T-cell (primary cell): ENCODE measurements at regions not wholly inside any gene's neighbourhood (a gene's known extent, or its start where the extent isn't known, plus 50 kb on each side); places are given as distances from the start of the nearest gene placed in this dataset.

Experiments
- ATAC-seq, 4 experiments: fragments of 200-7000 bp in 3 of 4; fragments of 150-1000 bp in 1 of 4; cut with Tn5 transposase; replicated peaks in 1 of 4; 1 replicate in 3 of 4; 2 replicates in 1 of 4; pipeline ENCODE4 v1.10.0; 2021; ENCODE audit warnings: moderate library complexity in 3 of 4, mild to moderate bottlenecking in 2 of 4, moderate number of reproducible peaks in 1 of 4
- CTCF ChIA-PET, 2 donors: fragments of 300-600 bp; sonication (Branson Sonifier 250); formaldehyde crosslinking; loops; one replicate each; lab custom pipeline; 2022; ENCODE audit warnings: antibody characterized with exemption in 2 of 2; lab: Charles Lee
- POLR2A ChIA-PET, 2 donors: fragments of 300-600 bp; sonication (Branson Sonifier 250); formaldehyde crosslinking; loops; one replicate each; lab custom pipeline; 2022; ENCODE audit warnings: antibody characterized with exemption in 2 of 2; lab: Charles Lee
- DNase-seq, 35 experiments: peaks; one replicate each; pipeline versions ENCODE4 v3.0.0 to v3.0.0-alpha.2; 2013 to 2023
- H3K27ac ChIP-seq: one replicate; pipeline ENCODE4 v1.5.1; 2013; ENCODE audit warnings: low read length
- H3K27me3 ChIP-seq, 2 experiments: replicated peaks in 1 of 2; 1 replicate in 1 of 2; 2 replicates in 1 of 2; pipeline versions ENCODE4 v1.6.1 to v1.7.0; 2013; ENCODE audit warnings: low read length in 1 of 2, mixed read lengths in 1 of 2; ENCODE audit not compliant: control insufficient read depth in 2 of 2, insufficient read depth in 2 of 2; ENCODE audit errors: extremely low read depth in 1 of 2
- H3K36me3 ChIP-seq, 2 donors: 1 replicate in 1 of 2; 2 replicates in 1 of 2; pipeline versions ENCODE4 v1.6.1 to v1.7.0; 2013; ENCODE audit warnings: low read length in 1 of 2; ENCODE audit not compliant: control insufficient read depth in 2 of 2, insufficient read depth in 1 of 2; ENCODE audit errors: extremely low read depth in 1 of 2
- H3K4me1 ChIP-seq, 2 experiments: 1 replicate in 1 of 2; 2 replicates in 1 of 2; pipeline versions ENCODE4 v1.6.1 to v1.7.0; 2013; ENCODE audit warnings: low read length in 2 of 2, mixed read lengths in 1 of 2; ENCODE audit not compliant: insufficient read depth in 2 of 2, control insufficient read depth in 1 of 2; ENCODE audit errors: extremely low read depth in 1 of 2
- H3K4me3 ChIP-seq, 2 donors: 1 replicate in 1 of 2; 2 replicates in 1 of 2; pipeline versions ENCODE4 v1.5.1 to v1.7.0; 2013; ENCODE audit warnings: mild to moderate bottlenecking in 2 of 2, low read length in 1 of 2, moderate library complexity in 1 of 2; ENCODE audit not compliant: control insufficient read depth in 1 of 2; ENCODE audit errors: extremely low read depth in 1 of 2
- H3K9me3 ChIP-seq: 2 replicates; pipeline ENCODE4 v1.7.0; 2013
- H3K27ac Mint-ChIP-seq, 2 donors: one replicate each; pipeline ENCODE4 v1.8.0; 2020 to 2021; ENCODE audit warnings: mild to moderate bottlenecking in 2 of 2, mixed read lengths in 2 of 2
- H3K27me3 Mint-ChIP-seq, 2 donors: one replicate each; pipeline ENCODE4 v1.8.0; 2021 to 2022; ENCODE audit warnings: mixed read lengths in 2 of 2
- H3K36me3 Mint-ChIP-seq: one replicate; pipeline ENCODE4 v1.8.0; 2021; ENCODE audit warnings: mixed read lengths
- H3K4me1 Mint-ChIP-seq, 3 donors: one replicate each; pipeline ENCODE4 v1.8.0; 2020 to 2022; ENCODE audit warnings: mixed read lengths in 3 of 3, mild to moderate bottlenecking in 1 of 3
- H3K4me3 Mint-ChIP-seq, 3 donors: one replicate each; pipeline ENCODE4 v1.8.0; 2020 to 2022; ENCODE audit warnings: mild to moderate bottlenecking in 3 of 3, mixed read lengths in 3 of 3, moderate library complexity in 3 of 3
- H3K9me3 Mint-ChIP-seq, 3 donors: one replicate each; pipeline ENCODE4 v1.8.0; 2020 to 2022; ENCODE audit warnings: mixed read lengths in 3 of 3
- WGBS: methylation state at CpG from one replicate; pipeline ENCODE4 v1.1.5; 2013; ENCODE audit warnings: missing lambda C conversion rate; ENCODE audit not compliant: insufficient coverage; 5-methylcytosine and 5-hydroxymethylcytosine counted together

- Mint-ChIP-seq H3K27me3 (peaks cover 0 to 4% of the 10 kb centered on the region in 2 donors), H3K4me3 (no peak overlapping the region), H3K9me3 (peaks cover 0 to 5% (median 3%) of the 10 kb centered on the region in 3 donors), H3K27ac (no peak overlapping the region), H3K4me1 (peaks cover 0 to 12% (median 1%) of the 10 kb centered on the region in 3 donors), H3K36me3 (no peaks in the 10 kb centered on the region)
- CTCF ChIA-PET: no interaction called here
- Histone ChIP-seq H3K27ac (no peak overlapping the region), H3K36me3 (no peaks in the 10 kb centered on the region), H3K9me3 (no peaks in the 10 kb centered on the region), H3K4me1 (peaks cover 0 to 2% of the 10 kb centered on the region in 2 experiments), H3K4me3 (no peak overlapping the region), H3K27me3 (peaks cover 0 to 14% of the 10 kb centered on the region in 2 experiments)
- POLR2A ChIA-PET: no interaction called here
- no peak for ATAC-seq
- no peak for DNase-seq
- WGBS: no CpG with 5 or more reads among the region's 2 CpGs
Observed at GRCh38 chr9:89669361-89669842, 64.6 kb downstream of the GADD45G start.

GRCh38 chr9:89670114-89670513 is 65.3 kb downstream of the GADD45G start:
- Mint-ChIP-seq H3K9me3 (peaks cover 0 to 5% (median 3%) of the 10 kb centered on the region in 3 donors), H3K36me3 (no peaks in the 10 kb centered on the region), H3K4me3 (no peak overlapping the region), H3K27ac (no peak overlapping the region), H3K27me3 (peaks cover 0 to 4% of the 10 kb centered on the region in 2 donors), H3K4me1 (peaks cover 0 to 12% (median 1%) of the 10 kb centered on the region in 3 donors)
- WGBS: 86% methylated on average over 2 of the region's 5 CpGs
- CTCF ChIA-PET: no interaction called here
- Histone ChIP-seq H3K36me3 (no peaks in the 10 kb centered on the region), H3K4me1 (peaks cover 0 to 2% of the 10 kb centered on the region in 2 experiments), H3K27me3 (peaks cover 0 to 9% of the 10 kb centered on the region in 2 experiments), H3K4me3 (no peak overlapping the region), H3K9me3 (no peaks in the 10 kb centered on the region), H3K27ac (no peak overlapping the region)
- POLR2A ChIA-PET: no interaction called here
- no peak for DNase-seq
- no peak for ATAC-seq

- Mint-ChIP-seq H3K27me3 (peaks cover 0 to 2% of the 10 kb centered on the region in 2 donors), H3K36me3 (no peaks in the 10 kb centered on the region), H3K27ac (no peak overlapping the region), H3K9me3 (peaks cover 0 to 5% (median 3%) of the 10 kb centered on the region in 3 donors), H3K4me3 (no peak overlapping the region), H3K4me1 (peaks cover 0 to 12% (median 1%) of the 10 kb centered on the region in 3 donors)
- POLR2A ChIA-PET: interaction anchor here in 1 of 2 donors (0.6 kb wide), 1 partner anchor 12 kb away, joined by 6 read pairs; no protein-coding TSS in a partner anchor
- no peak overlapping the region for H3K4me3 ChIP-seq
- no peaks in the 10 kb centered on the region for H3K36me3 ChIP-seq
- WGBS: 91% methylated on average over 2 of the region's 6 CpGs
- H3K27me3 ChIP-seq: peaks cover 0 to 6% of the 10 kb centered on the region in 2 experiments
- DNase-seq (no peak), ATAC-seq (no peak)
- H3K9me3 ChIP-seq: no peaks in the 10 kb centered on the region
- H3K27ac ChIP-seq: no peak overlapping the region
- CTCF ChIA-PET: no interaction called here
- peaks cover 0 to 2% of the 10 kb centered on the region in 2 experiments for H3K4me1 ChIP-seq
Observed at GRCh38 chr9:89670801-89671434, 66.1 kb downstream of the GADD45G start.

GRCh38 chr9:89674667-89675057 is 69.8 kb downstream of the GADD45G start:
- Mint-ChIP-seq H3K9me3 (peaks cover 0 to 5% (median 3%) of the 10 kb centered on the region in 3 donors), H3K4me3 (no peak overlapping the region), H3K27ac (no peak overlapping the region), H3K27me3 (no peaks in the 10 kb centered on the region), H3K4me1 (no peaks in the 10 kb centered on the region), H3K36me3 (no peaks in the 10 kb centered on the region)
- DNase-seq: no peak
- H3K4me3 ChIP-seq: no peak overlapping the region
- H3K27ac ChIP-seq: no peak overlapping the region
- no peaks in the 10 kb centered on the region for H3K9me3 ChIP-seq
- POLR2A ChIA-PET: no interaction called here
- H3K36me3 ChIP-seq: no peaks in the 10 kb centered on the region
- WGBS: 96% methylated on average over 4 of the region's 4 CpGs
- no peak for ATAC-seq
- no peaks in the 10 kb centered on the region for H3K4me1 ChIP-seq
- peaks cover 0 to 7% of the 10 kb centered on the region in 2 experiments for H3K27me3 ChIP-seq
- CTCF ChIA-PET: no interaction called here

- H3K4me3 ChIP-seq: no peak overlapping the region
- Mint-ChIP-seq H3K4me1 (peaks cover 0 to 2% (median 0%) of the 10 kb centered on the region in 3 donors), H3K9me3 (peaks cover 0 to 5% (median 3%) of the 10 kb centered on the region in 3 donors), H3K36me3 (no peaks in the 10 kb centered on the region), H3K27ac (no peak overlapping the region), H3K4me3 (no peak overlapping the region), H3K27me3 (no peaks in the 10 kb centered on the region)
- no peaks in the 10 kb centered on the region for H3K36me3 ChIP-seq
- ATAC-seq (no peak), DNase-seq (no peak)
- no peaks in the 10 kb centered on the region for H3K9me3 ChIP-seq
- H3K4me1 ChIP-seq: no peaks in the 10 kb centered on the region
- H3K27me3 ChIP-seq: peaks cover 0 to 7% of the 10 kb centered on the region in 2 experiments
- CTCF ChIA-PET: no interaction called here
- H3K27ac ChIP-seq: no peak overlapping the region
- POLR2A ChIA-PET: no interaction called here
- 93% methylated on average over 15 of the region's 15 CpGs for WGBS
Observed at GRCh38 chr9:89675058-89675742, 70.4 kb downstream of the GADD45G start.

GRCh38 chr9:89676281-89676680 is 71.5 kb downstream of the GADD45G start:
- POLR2A ChIA-PET: interaction anchor here in 1 of 2 donors (0.6 kb wide), 1 partner anchor 394 kb away, joined by 3 read pairs; no protein-coding TSS in a partner anchor
- DNase-seq: no peak
- H3K27ac Mint-ChIP-seq: no peak overlapping the region
- H3K9me3 Mint-ChIP-seq: peaks cover 0 to 2% (median 2%) of the 10 kb centered on the region in 3 donors
- Histone ChIP-seq H3K27ac (no peak overlapping the region), H3K9me3 (no peaks in the 10 kb centered on the region), H3K4me3 (no peak overlapping the region), H3K36me3 (no peaks in the 10 kb centered on the region), H3K27me3 (peaks cover 0 to 7% of the 10 kb centered on the region in 2 experiments), H3K4me1 (no peaks in the 10 kb centered on the region)
- H3K36me3 Mint-ChIP-seq: no peaks in the 10 kb centered on the region
- no peak for ATAC-seq
- 90% methylated on average over 17 of the region's 22 CpGs for WGBS
- peaks cover 0 to 4% (median 0%) of the 10 kb centered on the region in 3 donors for H3K4me1 Mint-ChIP-seq
- CTCF ChIA-PET: interaction anchor here in 1 of 2 donors (0.6 kb wide), 1 partner anchor 44 kb away, joined by 3 read pairs; no protein-coding TSS in a partner anchor
- no peak overlapping the region for H3K4me3 Mint-ChIP-seq
- no peaks in the 10 kb centered on the region for H3K27me3 Mint-ChIP-seq
